Astrocyte (in vitro differentiated cells and primary cell): ENCODE measurements at regions not wholly inside any gene's neighbourhood (a gene's known extent, or its start where the extent isn't known, plus 50 kb on each side); places are given as distances from the start of the nearest gene placed in this dataset.

ENCODE experiments used
- DNase-seq: peaks from one replicate; pipeline ENCODE4 v3.0.0-alpha.2; 2010; ENCODE audit warnings: low read depth
- FAIRE-seq: peaks from 2 replicates; lab custom pipeline; 2011; peaks lifted over from hg19 to GRCh38; lab: Jason Lieb, UNC
- H2AFZ ChIP-seq: 2 replicates; pipeline ENCODE4 v1.6.0; 2012; ENCODE audit warnings: low read depth, low read length, inconsistent platforms
- H3K27ac ChIP-seq: 2 replicates; pipeline ENCODE4 v1.5.1; 2011; ENCODE audit warnings: low read depth, low read length, inconsistent platforms
- H3K27me3 ChIP-seq: 2 replicates; pipeline ENCODE4 v1.6.0; 2011; ENCODE audit warnings: low read length, inconsistent platforms; ENCODE audit not compliant: insufficient read depth
- H3K36me3 ChIP-seq: 2 replicates; pipeline ENCODE4 v1.5.1; 2011; ENCODE audit warnings: low read length, inconsistent platforms; ENCODE audit not compliant: insufficient read depth
- H3K4me1 ChIP-seq: 2 replicates; pipeline ENCODE4 v1.5.1; 2011; ENCODE audit warnings: low read length, inconsistent platforms; ENCODE audit not compliant: insufficient read depth
- H3K4me2 ChIP-seq: 2 replicates; pipeline ENCODE4 v1.6.0; 2012; ENCODE audit warnings: low read length, inconsistent platforms
- H3K4me3 ChIP-seq: 2 replicates; pipeline ENCODE4 v1.5.1; 2011; ENCODE audit warnings: low read depth, mild to moderate bottlenecking, low read length, inconsistent platforms; ENCODE audit not compliant: insufficient read depth
- H3K79me2 ChIP-seq: 2 replicates; pipeline ENCODE4 v1.6.0; 2012; ENCODE audit warnings: mild to moderate bottlenecking, low read length, inconsistent platforms; ENCODE audit not compliant: insufficient read depth
- H3K9ac ChIP-seq: 2 replicates; pipeline ENCODE4 v1.6.0; 2012; ENCODE audit warnings: mild to moderate bottlenecking, low read length, inconsistent platforms
- H3K9me3 ChIP-seq: 2 replicates; pipeline ENCODE4 v1.5.1; 2012; ENCODE audit warnings: low read depth, mild to moderate bottlenecking, low read length, inconsistent platforms; ENCODE audit not compliant: insufficient read depth
- H4K20me1 ChIP-seq: 2 replicates; pipeline ENCODE4 v1.6.0; 2012; ENCODE audit warnings: low read length, inconsistent platforms; ENCODE audit not compliant: insufficient read depth
- H3K27ac Mint-ChIP-seq: one replicate; pipeline ENCODE4 v1.8.0; 2021; ENCODE audit warnings: mild to moderate bottlenecking, mixed read lengths; ENCODE audit not compliant: unreplicated experiment
- H3K27me3 Mint-ChIP-seq: one replicate; pipeline ENCODE4 v1.8.0; 2021; ENCODE audit warnings: low read depth, mixed read lengths; ENCODE audit not compliant: unreplicated experiment
- H3K36me3 Mint-ChIP-seq: one replicate; pipeline ENCODE4 v1.8.0; 2021; ENCODE audit warnings: low read depth, mixed read lengths; ENCODE audit not compliant: unreplicated experiment
- H3K4me1 Mint-ChIP-seq: one replicate; pipeline ENCODE4 v1.8.0; 2021; ENCODE audit warnings: low read depth, mixed read lengths; ENCODE audit not compliant: unreplicated experiment
- H3K4me3 Mint-ChIP-seq: one replicate; pipeline ENCODE4 v1.8.0; 2021; ENCODE audit warnings: mild to moderate bottlenecking, moderate library complexity, mixed read lengths; ENCODE audit not compliant: unreplicated experiment
- H3K9me3 Mint-ChIP-seq: one replicate; pipeline ENCODE4 v1.8.0; 2021; ENCODE audit warnings: mild to moderate bottlenecking, mixed read lengths; ENCODE audit not compliant: unreplicated experiment
- EZH2 ChIP-seq: IDR thresholded peaks from 2 replicates; pipeline ENCODE4 v1.6.1; 2012; ENCODE audit warnings: mild to moderate bottlenecking, low read length, inconsistent platforms; ENCODE audit not compliant: insufficient read depth
- TF ChIP-seq, protein P1 (sequence below): IDR thresholded peaks from 2 replicates; pipeline ENCODE4 v1.5.1; 2011; ENCODE audit warnings: low read depth, mild to moderate bottlenecking, inconsistent platforms, low read length, moderate library complexity; ENCODE audit not compliant: insufficient read depth

DNA sequence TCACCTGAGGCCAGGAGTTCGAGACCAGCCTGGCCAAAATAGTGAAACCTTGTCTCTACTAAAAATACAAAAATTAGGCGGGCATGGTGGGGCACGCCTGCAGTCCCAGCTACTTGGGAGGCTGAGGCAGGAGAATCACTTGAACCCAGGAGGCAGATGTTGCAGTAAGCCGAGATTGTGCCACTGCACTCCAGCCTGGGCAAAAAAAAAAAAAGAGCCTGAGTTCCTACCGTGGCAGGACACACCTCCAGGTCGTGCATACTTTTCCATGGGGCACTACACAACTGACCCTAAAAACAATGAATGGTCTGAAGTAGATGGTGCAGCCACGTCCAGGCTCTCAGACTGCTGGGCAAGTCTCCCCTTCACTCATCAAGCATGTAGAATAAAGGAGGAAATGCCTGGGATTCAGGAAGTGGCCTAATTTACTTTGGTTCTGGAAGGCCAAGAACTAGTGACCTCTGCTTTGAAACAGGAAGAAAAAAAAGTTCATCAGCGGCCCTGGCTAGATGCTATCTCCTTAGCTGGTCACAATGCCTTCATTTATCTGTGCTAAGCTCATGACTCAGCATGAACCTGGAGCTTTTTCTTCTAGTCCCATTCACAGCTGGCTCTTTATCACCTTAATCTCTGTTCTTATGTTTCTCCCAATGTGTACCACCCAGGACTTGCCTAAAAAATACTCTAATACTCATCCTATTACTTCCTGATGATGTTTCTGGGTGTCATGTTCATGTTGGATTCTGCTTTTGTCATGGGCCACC is 55.8 kb upstream of the OR6J1 start:
- Histone ChIP-seq H3K4me1 (peaks cover 3% of the 10 kb centered on the region), H3K79me2 (no peaks in the 10 kb centered on the region), H2AFZ (no peak overlapping the region), H3K27ac (no peak overlapping the region), H3K27me3 (peaks cover 13% of the 10 kb centered on the region), H3K9me3 (no peaks in the 10 kb centered on the region), H3K36me3 (no peaks in the 10 kb centered on the region), H3K9ac (no peak overlapping the region), H4K20me1 (no peaks in the 10 kb centered on the region), H3K4me3 (no peak overlapping the region), H3K4me2 (peak overlapping the region; percentile 25)
- Mint-ChIP-seq H3K9me3 (peaks cover 10% of the 10 kb centered on the region), H3K27me3 (peaks cover 3% of the 10 kb centered on the region), H3K4me1 (peaks cover 8% of the 10 kb centered on the region), H3K4me3 (no peak overlapping the region), H3K27ac (no peak overlapping the region), H3K36me3 (no peaks in the 10 kb centered on the region)
- TF ChIP-seq, protein P1, sequence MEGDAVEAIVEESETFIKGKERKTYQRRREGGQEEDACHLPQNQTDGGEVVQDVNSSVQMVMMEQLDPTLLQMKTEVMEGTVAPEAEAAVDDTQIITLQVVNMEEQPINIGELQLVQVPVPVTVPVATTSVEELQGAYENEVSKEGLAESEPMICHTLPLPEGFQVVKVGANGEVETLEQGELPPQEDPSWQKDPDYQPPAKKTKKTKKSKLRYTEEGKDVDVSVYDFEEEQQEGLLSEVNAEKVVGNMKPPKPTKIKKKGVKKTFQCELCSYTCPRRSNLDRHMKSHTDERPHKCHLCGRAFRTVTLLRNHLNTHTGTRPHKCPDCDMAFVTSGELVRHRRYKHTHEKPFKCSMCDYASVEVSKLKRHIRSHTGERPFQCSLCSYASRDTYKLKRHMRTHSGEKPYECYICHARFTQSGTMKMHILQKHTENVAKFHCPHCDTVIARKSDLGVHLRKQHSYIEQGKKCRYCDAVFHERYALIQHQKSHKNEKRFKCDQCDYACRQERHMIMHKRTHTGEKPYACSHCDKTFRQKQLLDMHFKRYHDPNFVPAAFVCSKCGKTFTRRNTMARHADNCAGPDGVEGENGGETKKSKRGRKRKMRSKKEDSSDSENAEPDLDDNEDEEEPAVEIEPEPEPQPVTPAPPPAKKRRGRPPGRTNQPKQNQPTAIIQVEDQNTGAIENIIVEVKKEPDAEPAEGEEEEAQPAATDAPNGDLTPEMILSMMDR: no peak
- TF ChIP-seq EZH2: no peak
- DNase-seq (peak; percentile 52), FAIRE-seq (no peak)

DNA sequence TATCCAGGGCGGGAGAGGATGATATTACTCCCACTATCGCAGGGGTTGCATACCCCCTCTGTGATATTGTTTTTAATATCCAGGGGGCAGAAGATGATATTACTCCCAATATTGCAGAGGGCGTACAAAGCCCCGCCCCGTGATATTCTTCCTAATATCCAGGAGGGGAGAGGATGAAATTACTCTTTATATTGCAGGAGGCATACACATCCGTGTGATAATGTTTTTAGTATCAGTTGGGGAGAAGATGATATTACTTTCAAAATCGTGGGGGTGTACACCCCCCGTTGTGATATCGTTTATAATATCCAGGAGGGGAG is 52.9 kb upstream of the OXA1L start:
- peaks cover 27% of the 10 kb centered on the region for H3K27me3 Mint-ChIP-seq
- Histone ChIP-seq H3K4me3 (no peak overlapping the region), H3K4me2 (peak overlapping the region; percentile 62), H2AFZ (peak overlapping the region; percentile 45), H4K20me1 (no peaks in the 10 kb centered on the region), H3K9me3 (no peaks in the 10 kb centered on the region), H3K27ac (no peak overlapping the region), H3K79me2 (no peaks in the 10 kb centered on the region), H3K9ac (no peak overlapping the region), H3K27me3 (peaks cover 19% of the 10 kb centered on the region), H3K36me3 (no peaks in the 10 kb centered on the region), H3K4me1 (no peaks in the 10 kb centered on the region)
- TF ChIP-seq EZH2: no peak
- TF ChIP-seq, protein P1: no peak
- H3K27ac Mint-ChIP-seq: no peak overlapping the region
- FAIRE-seq (no peak), DNase-seq (no peak)
- no peak overlapping the region for H3K4me3 Mint-ChIP-seq
- H3K9me3 Mint-ChIP-seq: no peaks in the 10 kb centered on the region
- no peaks in the 10 kb centered on the region for H3K36me3 Mint-ChIP-seq
- no peaks in the 10 kb centered on the region for H3K4me1 Mint-ChIP-seq

DNA sequence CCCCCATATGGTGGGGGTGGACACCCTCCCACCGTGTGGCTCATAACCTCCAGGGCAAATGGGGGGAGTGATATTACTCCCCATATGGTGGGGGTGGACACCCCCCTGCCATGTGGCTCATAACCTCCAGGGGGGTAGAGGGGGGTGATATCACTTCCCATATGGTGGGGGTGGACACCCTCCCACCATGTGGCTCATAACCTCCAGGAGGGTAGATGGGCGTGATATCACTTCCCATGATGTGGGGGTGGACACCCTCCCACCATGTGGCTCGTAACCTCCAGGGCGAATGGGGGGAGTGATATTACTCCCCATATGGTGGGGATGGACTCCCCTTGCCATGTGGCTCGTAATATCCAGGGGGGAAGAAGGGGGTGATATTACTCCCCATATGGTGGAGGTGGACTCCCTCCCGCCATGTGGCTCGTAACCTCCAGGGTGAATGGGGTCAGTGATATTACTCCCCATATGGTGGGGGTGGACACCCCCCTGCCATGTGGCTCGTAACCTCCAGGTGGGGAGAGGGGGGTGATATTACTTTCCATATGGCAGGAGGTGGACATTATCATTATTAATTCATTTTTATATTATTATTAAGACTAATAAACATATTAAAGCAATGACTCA is 51.2 kb upstream of the OXA1L start:
- H3K27ac Mint-ChIP-seq: no peak overlapping the region
- peaks cover 18% of the 10 kb centered on the region for H3K27me3 Mint-ChIP-seq
- no peaks in the 10 kb centered on the region for H3K36me3 Mint-ChIP-seq

More for the DNA sequence above, 51.2 kb upstream of the OXA1L start:
- no peak for TF ChIP-seq EZH2
- TF ChIP-seq, protein P1: no peak
- Histone ChIP-seq H3K27me3 (peaks cover 16% of the 10 kb centered on the region), H4K20me1 (no peaks in the 10 kb centered on the region), H3K9ac (no peak overlapping the region), H2AFZ (no peak overlapping the region), H3K4me3 (no peak overlapping the region), H3K79me2 (no peaks in the 10 kb centered on the region), H3K9me3 (no peaks in the 10 kb centered on the region), H3K27ac (no peak overlapping the region), H3K4me1 (no peaks in the 10 kb centered on the region), H3K36me3 (no peaks in the 10 kb centered on the region), H3K4me2 (no peak overlapping the region)
- Mint-ChIP-seq H3K4me3 (no peak overlapping the region), H3K9me3 (no peaks in the 10 kb centered on the region), H3K4me1 (no peaks in the 10 kb centered on the region)
- FAIRE-seq (no peak), DNase-seq (no peak)
